Amygdala (tissue), 56 donors: ENCODE measurements at regions not wholly inside any gene's neighbourhood (a gene's known extent, or its start where the extent isn't known, plus 50 kb on each side); places are given as distances from the start of the nearest gene placed in this dataset.
"Not testable (repeated sequence)": the region's sequence is repeated elsewhere in the genome, so short reads cannot be mapped to it uniquely, and the experiment has no call there.

Source experiments
- DNase-seq, 56 donors: peaks; one replicate each; lab custom pipeline; 2025; lab: John Stamatoyannopoulos, UW

DNA sequence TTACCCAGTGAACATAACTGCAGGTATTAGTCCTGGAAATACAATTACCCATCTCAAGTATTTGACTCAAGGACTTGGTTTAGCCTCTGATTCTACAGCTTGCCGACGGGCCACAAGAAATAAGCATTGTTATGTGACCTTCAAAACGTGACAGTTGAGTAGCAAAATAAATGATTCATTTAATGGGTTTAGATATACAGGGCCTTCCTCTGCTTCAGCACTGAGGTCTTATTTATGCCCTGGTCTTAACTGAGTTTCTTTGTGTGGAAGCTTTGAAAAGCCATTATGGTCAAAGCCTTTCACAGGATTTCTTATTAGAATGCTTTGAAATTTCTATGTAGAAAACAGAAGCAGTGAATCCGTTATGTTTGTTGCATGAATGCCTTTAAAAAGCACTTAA, 899.2 kb upstream of the API5 start:
- no peak for DNase-seq

DNA sequence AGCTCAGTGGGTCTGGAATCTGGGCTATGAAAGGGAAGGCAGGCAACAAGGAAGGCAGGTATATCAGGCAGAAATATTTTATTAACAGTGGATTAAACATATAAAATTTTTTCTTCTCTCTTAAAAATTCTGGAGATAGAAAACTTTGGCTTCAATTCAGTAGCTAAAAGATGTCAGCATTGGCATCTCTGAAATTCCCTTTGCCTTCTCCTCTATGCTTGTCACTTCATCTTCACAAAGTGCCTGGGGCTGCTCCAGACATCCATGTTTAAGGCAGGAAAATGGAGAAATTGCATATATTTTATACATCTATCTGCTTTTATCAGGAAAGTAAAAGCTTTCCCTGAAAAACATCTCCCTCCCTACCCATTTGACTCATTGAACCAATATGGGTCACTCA, 894.1 kb upstream of the API5 start:
- no peak for DNase-seq

DNA sequence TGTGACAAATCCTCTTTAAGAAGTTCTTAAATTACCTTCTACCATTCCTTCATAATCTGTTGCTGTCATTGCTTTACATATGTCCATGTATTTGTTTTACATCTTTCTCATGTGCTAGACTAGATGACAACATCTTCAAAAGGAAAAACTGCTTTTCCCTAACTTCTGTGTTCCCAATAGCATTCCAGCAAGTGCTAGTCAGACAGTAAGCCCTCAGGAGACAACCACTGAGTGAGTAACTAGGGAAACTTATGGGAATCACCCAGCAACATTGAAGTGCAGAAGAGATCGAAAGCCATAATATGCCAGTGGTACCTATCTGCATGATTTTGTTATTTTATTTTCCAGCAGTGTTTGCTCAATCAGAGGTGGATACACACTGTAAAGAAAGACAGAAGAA, 889.7 kb upstream of the API5 start:
- no peak for DNase-seq

DNA sequence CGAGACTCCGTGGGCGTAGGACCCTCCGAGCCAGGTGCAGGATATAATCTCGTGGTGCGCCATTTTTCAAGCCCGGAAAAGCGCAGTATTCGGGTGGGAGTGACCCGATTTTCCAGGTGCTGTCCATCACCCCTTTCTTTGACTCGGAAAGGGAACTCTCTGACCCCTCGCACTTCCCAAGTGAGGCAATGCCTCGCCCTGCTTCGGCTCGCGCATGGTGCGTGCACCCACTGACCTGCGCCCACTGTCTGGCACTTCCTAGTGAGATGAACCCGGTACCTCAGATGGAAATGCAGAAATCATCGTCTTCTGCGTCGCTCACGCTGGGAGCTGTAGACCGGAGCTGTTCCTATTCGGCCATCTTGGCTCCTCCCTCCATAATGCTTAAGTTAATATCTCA, 876.9 kb upstream of the API5 start:
- not testable (repeated sequence) for DNase-seq

DNA sequence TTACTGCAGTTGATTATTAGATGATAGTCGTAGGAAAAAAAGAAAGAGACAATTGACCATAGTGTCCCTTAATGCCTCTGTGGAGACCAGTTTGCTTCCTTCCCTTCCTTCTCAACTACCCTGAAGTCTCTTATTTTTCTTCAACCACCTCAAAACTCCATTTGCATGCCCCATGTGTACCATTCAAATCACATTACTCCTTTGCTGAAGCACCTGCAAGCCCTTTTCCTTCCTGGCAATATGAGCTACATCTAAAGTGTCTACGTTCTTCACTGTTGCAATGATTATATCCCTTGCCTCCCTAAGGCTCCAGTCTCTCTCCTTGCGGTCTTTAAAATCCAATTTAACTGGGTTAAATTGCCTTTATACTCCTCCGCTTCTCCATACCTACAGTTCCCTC, 867.4 kb upstream of the API5 start:
- DNase-seq: no peak

DNA sequence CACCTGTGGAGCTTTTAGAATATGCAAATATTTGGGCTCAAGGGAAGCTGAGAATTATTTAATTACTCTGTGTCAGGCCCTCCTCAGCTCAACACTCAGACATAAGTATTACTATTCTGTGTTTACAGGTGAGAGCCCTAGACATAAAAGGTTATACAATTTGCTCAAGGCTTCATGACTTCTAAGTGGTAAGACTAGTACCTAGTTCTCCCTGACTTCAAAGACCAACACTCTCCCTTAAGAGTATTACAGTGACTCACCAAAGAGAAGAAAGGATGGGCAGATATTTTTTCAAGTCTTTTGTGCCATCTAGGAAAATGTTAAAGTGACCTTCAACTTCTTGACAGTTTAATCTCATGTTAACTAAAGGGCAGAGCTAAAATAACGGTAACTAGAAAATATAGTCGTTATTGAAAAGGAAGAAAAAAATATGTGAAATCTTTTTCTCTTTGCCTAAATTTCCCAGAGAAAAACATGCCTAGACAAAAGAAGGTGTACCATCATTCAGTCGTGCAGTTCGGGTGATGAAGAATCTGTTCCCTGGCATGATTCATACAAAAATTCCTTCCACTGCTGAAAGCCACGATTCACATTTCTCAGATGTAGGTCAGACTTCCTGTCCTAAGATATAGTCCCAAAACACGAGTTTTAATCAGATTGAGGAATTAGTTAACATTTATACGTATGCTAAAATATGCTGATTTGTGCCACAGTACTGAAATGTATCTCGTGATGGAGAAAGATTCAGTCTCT, 849.1 kb upstream of the API5 start:
- no peak for DNase-seq

DNA sequence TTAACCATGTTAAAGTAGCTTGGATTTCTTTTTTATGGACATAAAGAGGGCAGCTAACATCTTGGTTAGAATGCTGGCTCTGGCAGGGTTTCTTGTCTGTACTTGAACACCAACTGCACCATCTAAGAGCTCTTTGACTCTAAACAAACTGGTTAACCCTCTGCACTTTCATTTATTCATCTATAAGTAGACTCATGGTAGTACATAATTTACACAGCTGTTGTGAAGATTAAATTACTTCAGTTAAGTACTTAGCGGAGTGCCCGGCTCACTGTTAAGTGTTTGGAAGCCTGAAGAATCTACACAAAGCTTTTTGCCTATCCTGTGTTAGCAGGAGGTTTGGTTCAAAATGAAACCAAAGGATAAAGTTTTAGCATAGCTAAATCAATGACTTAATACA, 846.2 kb upstream of the API5 start:
- no peak for DNase-seq

DNA sequence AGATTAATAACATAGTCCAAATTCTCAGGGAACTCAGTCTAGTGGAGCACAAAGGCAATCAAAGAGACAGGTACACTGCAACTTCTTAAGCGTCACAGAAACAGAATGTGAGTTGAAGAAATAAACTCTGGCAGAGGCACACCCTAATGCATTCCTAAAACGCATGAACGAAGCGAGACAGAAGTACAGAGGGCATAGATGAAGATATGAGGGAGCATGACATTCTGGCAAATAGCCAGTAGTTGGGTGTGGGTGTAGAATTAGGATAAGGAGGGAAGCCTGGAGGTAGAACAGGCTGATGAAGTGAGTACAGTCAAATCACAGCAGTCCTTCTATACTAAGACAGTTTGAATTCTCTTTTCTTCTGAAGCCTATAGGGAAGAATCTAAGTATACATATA, 838.7 kb upstream of the API5 start:
- no peak for DNase-seq

DNA sequence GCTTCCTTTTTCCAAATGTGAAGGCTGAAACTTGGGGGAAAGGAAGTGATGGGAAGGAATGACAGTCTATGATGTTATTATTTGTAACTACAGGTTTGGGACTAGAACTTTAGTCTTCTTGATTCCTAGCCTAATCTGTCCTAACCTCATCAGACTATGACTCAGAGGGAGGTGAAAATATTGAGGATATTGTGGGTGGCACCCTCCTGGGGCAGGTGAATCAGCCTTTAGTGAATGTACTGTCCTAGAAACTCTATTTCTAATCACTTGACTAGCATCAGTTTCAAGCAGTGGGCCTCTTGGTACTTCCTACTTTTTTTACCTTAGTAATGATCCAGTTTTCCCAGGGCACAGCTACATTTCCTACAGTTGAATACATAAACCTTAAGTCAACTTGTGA, 829.0 kb upstream of the API5 start:
- no peak for DNase-seq

DNA sequence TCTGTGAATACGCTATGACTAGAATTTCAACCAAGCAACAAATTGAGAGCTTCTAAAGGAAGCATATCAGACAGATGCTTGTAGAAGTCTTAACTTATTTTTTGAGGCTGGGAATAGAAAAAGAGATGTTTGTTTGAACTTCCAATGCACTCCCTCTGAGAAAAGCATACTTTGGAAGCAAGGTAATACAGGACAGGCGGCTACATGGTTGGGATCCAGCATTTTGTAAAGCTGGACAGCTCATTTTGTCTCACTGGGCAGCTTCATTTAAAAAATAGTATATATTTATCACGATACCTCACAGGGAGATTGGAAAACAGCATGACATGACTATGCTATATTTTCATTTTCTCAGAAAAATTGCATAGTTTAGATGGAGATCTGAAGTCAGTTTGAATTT, 821.3 kb upstream of the API5 start:
- no peak for DNase-seq

DNA sequence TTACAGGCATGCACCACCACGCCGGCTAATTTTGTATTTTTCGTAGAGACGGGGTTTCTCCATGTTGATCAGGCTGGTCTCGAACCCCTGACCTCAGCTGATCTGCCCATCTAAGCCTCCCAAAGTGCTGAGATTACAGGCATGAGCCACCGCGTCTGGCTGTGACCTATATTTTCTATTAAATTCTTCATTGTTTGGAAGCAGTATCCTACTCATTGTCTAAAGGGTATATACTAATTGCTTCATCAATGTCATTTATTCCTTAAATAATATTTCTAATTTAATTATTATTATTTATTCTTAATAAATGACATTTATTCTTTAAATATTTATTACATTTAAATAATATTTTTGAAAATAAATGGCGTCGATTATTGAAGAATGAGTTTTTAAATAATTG, 817.3 kb upstream of the API5 start:
- DNase-seq: no peak

DNA sequence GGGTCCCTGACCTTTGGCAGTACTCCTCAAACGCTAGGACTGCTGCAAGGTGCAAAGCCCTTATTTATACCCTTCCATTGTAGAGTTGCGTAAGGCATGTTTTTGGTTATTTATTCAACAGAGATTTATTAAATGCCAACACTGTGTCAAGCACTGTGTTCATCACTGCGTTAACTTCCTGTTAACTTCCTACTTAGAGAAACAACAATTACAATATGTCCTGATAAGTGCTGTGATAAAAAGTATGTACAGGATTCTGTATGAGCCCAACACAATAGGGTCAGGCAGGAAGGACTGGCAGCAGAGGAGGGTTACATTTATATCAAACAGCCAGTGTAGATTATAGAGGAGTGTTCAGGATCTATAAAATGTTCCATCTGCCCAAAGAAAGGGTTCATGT, 812.8 kb upstream of the API5 start:
- no peak for DNase-seq

DNA sequence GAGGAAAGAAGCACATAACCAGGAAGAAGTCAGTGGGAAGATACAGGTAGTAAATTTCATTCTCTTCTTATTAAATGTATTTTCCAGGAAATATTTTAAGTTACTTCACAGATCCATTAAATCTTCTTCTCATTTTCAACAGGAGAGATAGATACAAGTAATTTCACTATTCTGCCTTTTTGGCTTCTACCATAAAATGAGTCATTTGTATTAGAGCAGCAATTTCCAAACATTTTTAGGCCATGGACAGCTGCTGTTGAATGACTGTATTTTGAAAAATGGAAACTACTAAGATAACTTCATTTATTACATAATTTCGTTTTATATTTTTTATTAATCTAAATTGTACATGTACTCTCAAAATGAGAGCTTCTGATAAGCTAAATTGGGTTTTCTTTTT, 809.6 kb upstream of the API5 start:
- no peak for DNase-seq

DNA sequence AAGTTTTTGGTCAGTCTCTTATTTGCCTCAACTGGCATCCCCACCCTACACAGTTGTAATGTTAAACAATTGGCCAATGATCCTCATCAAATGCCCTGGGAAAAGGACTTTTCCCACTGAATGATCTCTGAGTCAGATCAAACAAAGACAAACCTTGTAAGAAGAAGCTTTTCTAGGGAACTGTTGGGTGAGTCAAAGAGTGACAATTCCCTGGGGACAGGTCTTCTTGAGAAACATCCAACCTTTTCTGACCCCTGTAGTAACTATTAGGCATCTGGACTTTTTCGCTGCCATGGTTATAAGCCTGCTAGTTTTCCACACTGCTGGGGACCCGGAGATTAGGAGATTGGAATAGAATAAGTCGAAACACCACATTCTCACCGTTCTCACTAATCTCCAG, 789.8 kb upstream of the API5 start:
- no peak for DNase-seq

DNA sequence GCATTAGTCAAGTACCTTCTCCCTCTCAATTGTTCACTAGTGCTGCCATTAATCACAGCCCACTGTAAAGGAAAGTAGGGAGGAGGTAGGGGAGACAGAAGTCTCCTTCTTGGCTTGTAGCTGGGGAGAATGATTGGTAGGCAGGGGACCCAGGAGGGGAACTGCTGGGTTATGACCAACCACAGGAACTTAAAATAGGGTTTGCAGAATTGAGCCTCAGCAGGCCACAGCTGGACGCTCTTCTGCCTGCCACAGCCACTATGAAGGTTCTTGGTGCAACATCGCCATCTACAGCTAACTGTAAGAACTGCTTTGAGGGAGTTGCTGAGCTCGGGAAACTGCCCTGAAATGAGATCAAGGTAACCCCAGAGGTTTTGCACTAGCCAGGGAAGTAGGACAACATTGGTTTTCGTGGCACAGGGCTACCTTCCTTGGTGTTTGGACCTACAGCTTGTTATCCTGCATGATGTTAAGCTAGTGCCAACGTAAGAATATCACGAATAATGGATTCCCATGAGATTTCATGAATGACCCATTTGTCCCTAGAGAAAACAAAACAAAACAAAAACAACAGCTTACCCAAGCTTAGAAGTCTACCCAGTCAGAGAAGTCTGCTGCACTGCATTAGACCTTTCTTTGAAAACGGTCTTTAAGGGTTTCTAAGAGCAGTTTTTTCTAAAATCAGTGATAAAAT, 787.1 kb upstream of the API5 start:
- peak in 51 of 56 donors; percentile 3 to 83 (median 36) for DNase-seq

DNA sequence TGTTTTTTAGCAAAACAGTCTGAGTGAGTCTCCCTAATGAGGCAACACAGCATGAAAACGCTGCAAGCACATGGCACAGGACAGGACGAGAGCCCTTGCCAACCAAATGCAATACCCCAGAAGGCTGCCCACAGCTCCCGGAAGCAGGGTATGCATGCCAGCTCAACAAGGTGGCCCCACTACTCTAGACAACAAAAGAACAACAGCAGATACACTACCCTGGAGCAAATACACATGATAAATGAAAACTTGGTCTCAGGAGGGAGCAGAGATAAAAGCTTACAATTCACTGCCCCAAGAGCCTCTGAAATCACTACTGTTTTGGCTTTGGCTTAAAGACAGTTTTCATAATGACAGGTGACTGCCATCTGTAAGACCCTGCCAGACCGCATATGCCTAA, 785.4 kb upstream of the API5 start:
- peak in 11 of 56 donors; percentile 0 to 17 (median 1) for DNase-seq

DNA sequence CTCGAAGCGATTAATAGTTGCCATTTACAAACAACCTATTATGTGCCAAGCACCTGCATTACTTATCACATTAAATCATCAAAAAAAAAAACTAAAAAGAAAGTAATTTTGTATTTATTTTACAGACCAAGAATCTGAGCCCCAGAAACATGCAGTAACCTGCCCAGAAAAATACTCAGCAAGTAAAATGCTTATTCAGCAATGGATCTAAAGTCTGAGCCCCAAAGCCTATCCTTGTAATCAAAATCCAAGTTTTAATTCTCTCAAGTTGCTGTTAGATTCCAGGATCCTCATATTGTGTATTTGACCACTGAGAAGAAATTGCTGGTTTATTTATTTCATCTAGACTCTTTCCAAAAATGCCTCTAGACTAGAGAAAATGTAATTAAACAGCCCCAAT, 783.3 kb upstream of the API5 start:
- no peak for DNase-seq

DNA sequence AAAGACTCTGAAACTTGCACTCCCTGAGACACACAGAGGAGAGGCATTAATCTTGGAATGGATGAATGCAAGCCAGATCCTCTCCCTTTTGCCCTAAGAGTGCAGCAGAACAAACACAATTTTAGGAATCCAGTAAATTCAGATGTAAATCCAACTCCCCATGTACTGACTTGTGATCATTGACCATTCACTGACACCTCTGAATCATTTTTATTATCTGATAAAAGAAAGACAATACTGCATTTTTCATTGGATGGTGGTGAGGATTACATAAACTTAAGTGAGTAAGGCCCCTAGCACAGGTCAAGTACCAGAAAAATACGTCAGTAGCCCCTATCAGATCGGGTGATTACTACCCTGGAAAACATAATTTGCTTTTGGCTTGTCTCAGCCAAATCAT, 782.9 kb upstream of the API5 start:
- no peak for DNase-seq

DNA sequence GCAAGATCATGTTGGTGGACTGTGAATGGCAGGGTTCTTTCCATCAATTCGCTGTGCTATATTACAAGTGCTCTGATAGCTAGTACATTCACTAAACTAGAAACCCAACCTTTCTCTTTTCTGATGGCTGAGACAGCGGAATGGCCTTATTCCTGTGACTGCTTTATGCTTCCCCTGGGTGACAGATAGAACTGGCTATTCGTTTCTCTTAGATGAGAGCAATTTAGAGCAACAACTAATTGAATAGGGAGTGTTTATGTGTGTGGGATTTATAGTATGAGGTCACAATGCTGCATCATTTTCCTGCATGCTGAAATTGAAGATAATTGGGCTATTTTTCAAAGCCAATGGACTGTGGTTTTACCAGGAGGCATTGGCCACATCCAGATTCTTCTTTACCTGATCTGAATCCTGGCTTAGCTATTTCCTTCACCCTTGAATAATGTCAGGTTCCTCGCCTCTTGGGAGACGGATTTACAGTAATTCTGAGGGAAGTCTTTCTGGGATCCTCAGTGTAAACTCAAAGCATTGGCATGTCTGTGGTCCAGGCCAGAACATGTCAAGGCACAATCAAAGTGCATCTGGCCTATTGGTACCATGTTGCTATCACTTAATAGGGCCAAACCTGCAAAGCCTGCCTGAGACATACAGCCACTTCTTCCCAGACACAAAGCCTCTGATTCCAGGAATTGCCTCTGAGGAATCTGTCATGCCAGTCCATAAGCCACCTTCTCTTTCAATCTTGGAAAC, 775.0 kb upstream of the API5 start:
- no peak for DNase-seq

DNA sequence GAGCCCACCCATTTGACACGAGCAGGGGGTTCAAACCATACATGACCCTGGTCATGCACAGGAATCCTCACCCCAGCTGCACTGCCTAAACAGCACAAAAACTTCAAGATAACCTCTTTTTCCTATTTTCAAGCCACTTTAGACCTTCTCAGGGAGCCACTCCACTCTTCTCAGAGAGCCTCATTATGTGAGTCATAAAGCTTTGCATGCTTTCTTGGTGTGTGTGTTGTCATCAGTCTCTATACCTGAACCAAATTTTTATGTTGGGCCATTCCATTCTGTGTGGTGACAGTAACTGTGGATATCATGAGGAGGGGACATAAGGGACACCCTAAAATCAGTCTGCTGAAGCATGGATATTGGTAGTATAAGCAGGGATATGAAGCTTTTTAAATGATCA, 769.5 kb upstream of the API5 start:
- DNase-seq: no peak

DNA sequence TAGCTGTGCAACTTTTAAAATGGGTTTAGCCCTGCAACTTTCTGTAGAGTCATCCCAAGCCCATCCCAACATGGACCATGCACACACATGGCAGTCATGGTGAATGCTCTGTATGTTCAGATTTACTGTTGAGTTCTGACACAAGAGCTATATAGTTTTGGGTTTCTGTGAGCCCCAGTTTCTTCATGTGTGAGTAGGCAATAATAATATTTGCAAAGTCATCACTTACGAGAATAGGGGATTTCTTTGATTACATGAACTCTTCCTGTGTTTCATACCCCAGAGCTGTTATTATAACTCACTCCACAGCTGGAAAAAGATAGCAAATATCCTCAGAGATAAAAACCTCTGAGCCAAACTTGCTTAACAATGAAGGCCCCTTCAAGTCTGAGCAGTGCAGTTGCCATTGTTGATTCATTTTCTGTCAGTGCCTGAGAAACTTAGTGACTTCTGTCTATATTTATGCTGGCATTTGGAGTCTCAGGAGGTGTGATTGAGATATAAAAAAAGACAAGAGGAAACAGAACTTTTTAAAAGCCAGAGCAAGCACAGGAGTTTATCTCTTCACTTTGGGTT, 767.9 kb upstream of the API5 start:
- no peak for DNase-seq
